Effector memory CD4-positive, alpha-beta T cell (primary cell): ENCODE measurements at regions not wholly inside any gene's neighbourhood (a gene's known extent, or its start where the extent isn't known, plus 50 kb on each side); places are given as distances from the start of the nearest gene placed in this dataset.

ENCODE experiments used
- DNase-seq, 3 donors: peaks; one replicate each; pipeline ENCODE4 v3.0.0-alpha.2; 2020
- H3K27ac ChIP-seq: 2 replicates; pipeline ENCODE4 v1.7.0; 2013; ENCODE audit warnings: mild to moderate bottlenecking, low read length, moderate library complexity; ENCODE audit not compliant: insufficient read depth, poor library complexity, severe bottlenecking
- H3K27me3 ChIP-seq: replicated peaks from 2 replicates; pipeline ENCODE4 v1.7.0; 2013; ENCODE audit warnings: mild to moderate bottlenecking, low read length; ENCODE audit not compliant: insufficient read depth, control insufficient read depth, poor library complexity, severe bottlenecking
- H3K36me3 ChIP-seq: 2 replicates; pipeline ENCODE4 v1.7.0; 2013; ENCODE audit warnings: mild to moderate bottlenecking, low read length, moderate library complexity; ENCODE audit not compliant: control insufficient read depth, insufficient read depth
- H3K4me1 ChIP-seq: 2 replicates; pipeline ENCODE4 v1.7.0; 2013; ENCODE audit warnings: low read length, mild to moderate bottlenecking; ENCODE audit not compliant: control insufficient read depth, insufficient read depth, poor library complexity, severe bottlenecking
- H3K4me3 ChIP-seq: 2 replicates; pipeline ENCODE4 v1.7.0; 2013; ENCODE audit warnings: low read length, low read depth, mild to moderate bottlenecking; ENCODE audit not compliant: insufficient read depth, poor library complexity, severe bottlenecking
- H3K9me3 ChIP-seq: 2 replicates; pipeline ENCODE4 v1.7.0; 2013; ENCODE audit warnings: mild to moderate bottlenecking, low read length, moderate library complexity; ENCODE audit not compliant: control insufficient read depth

DNA sequence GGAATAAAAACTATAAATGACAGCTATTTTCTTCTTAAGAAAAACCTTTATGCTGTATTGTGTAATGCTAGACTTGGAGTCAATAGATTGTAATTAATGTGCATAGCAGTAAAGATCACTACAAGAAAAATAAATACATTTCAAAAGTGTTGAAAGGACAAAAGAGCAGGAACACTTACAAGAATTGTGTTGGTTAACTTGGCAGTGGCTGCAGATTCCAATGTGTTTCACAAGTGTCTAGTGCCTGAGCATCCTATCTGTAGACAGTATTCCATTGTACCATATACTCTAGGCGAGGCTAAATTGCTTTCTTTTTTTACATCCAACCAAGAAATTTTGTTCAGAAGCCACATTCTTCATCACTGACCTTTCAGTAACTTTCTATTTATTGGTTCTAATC, 924.1 kb downstream of the EPHA7 start:
- Histone ChIP-seq H3K27ac (no peak overlapping the region), H3K9me3 (no peaks in the 10 kb centered on the region), H3K4me3 (no peak overlapping the region), H3K36me3 (no peaks in the 10 kb centered on the region), H3K4me1 (no peaks in the 10 kb centered on the region), H3K27me3 (no peaks in the 10 kb centered on the region)
- DNase-seq, result no peak

GRCh38 chr6:92485487-92485886, 933.9 kb downstream of the EPHA7 start:
- H3K27me3 ChIP-seq, result no peaks in the 10 kb centered on the region
- H3K36me3 ChIP-seq, result no peaks in the 10 kb centered on the region
- H3K4me1 ChIP-seq, result no peaks in the 10 kb centered on the region
- H3K9me3 ChIP-seq, result no peaks in the 10 kb centered on the region
- H3K4me3 ChIP-seq, result no peak overlapping the region
- no peak for DNase-seq
- H3K27ac ChIP-seq, result no peak overlapping the region

- Histone ChIP-seq H3K27me3 (no peaks in the 10 kb centered on the region), H3K27ac (no peak overlapping the region), H3K9me3 (no peaks in the 10 kb centered on the region), H3K4me1 (no peaks in the 10 kb centered on the region), H3K4me3 (no peak overlapping the region), H3K36me3 (no peaks in the 10 kb centered on the region)
- no peak for DNase-seq
These were observed 939.5 kb downstream of the EPHA7 start for GRCh38 chr6:92479831-92480230.

DNA sequence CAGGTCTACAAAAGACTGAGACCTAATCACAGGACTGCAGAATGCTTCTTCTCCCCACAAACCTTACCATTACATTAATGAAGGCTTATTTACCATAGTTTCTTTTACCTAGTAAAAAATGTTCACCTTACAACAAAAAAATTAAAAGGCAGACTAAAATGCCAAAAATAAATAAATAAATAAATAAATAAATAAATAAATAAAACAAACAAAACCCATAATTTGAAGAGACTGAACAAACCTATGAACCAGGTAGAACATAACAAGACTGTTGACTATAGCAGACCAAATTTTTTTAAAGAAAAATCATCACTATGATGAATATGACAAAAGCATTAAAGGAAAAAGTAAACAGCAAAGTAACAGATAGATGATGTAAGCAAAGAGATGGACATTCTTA, 946.3 kb downstream of the EPHA7 start:
- Histone ChIP-seq H3K36me3 (no peaks in the 10 kb centered on the region), H3K4me1 (no peaks in the 10 kb centered on the region), H3K4me3 (no peak overlapping the region), H3K27me3 (no peaks in the 10 kb centered on the region), H3K27ac (no peak overlapping the region), H3K9me3 (no peaks in the 10 kb centered on the region)
- DNase-seq, result no peak

- Histone ChIP-seq H3K4me1 (no peaks in the 10 kb centered on the region), H3K36me3 (no peaks in the 10 kb centered on the region), H3K27ac (no peak overlapping the region), H3K4me3 (no peak overlapping the region), H3K27me3 (no peaks in the 10 kb centered on the region), H3K9me3 (peaks cover 5% of the 10 kb centered on the region)
- DNase-seq, result no peak
These were observed 950.1 kb downstream of the EPHA7 start for GRCh38 chr6:92469186-92469828.

DNA sequence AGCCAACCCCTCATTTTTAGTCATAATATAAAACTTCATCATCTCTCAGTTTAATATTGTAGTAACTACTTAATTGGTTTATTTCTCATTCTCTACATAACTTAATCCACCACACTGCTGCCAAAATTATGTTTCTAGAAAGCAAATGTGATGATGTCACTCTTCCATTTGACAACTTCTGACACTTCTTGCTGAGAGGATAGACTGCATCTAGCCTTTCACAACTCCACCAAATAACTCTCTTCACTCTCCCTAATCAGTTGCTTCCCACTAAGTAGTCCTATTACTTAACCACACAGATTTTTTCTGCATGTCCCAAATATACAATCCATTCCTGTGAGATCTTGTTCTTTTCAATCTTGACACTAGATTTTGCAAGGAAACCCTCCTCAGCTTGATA, 951.3 kb downstream of the EPHA7 start:
- no peak overlapping the region for H3K27ac ChIP-seq
- H3K36me3 ChIP-seq, result no peaks in the 10 kb centered on the region
- H3K4me3 ChIP-seq, result no peak overlapping the region
- H3K27me3 ChIP-seq, result no peaks in the 10 kb centered on the region
- DNase-seq, result no peak
- H3K9me3 ChIP-seq, result peaks cover 5% of the 10 kb centered on the region
- H3K4me1 ChIP-seq, result no peaks in the 10 kb centered on the region

- no peak overlapping the region for H3K27ac ChIP-seq
- H3K36me3 ChIP-seq, result no peaks in the 10 kb centered on the region
- no peaks in the 10 kb centered on the region for H3K4me1 ChIP-seq
- H3K27me3 ChIP-seq, result no peaks in the 10 kb centered on the region
- no peak overlapping the region for H3K4me3 ChIP-seq
- no peak for DNase-seq
- H3K9me3 ChIP-seq, result peaks cover 2% of the 10 kb centered on the region
These were observed 959.2 kb downstream of the EPHA7 start for GRCh38 chr6:92460133-92460532.

DNA sequence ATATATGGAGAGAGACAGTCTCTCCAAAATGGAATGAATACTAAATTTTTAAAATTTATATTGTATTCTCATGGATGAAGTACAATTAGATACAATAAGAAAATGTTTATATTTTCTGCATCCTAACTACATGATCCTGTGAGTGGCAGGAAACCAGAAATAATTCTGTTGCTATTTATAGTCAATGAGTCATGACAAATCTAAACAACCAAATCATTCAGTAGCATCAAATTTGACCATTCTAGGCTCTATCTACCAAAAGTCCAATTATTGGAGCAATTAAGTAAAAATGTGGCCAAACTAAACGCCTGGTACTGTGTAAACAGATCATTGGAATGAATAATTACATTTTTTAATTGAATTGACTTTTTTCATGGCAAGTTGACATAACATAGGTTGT, 959.8 kb downstream of the EPHA7 start:
- DNase-seq, result no peak
- no peak overlapping the region for H3K27ac ChIP-seq

GRCh38 chr6:92446052-92446451, 973.3 kb downstream of the EPHA7 start:
- Histone ChIP-seq H3K4me1 (no peaks in the 10 kb centered on the region), H3K27ac (no peak overlapping the region), H3K4me3 (no peak overlapping the region), H3K27me3 (no peaks in the 10 kb centered on the region), H3K36me3 (no peaks in the 10 kb centered on the region), H3K9me3 (no peaks in the 10 kb centered on the region)
- DNase-seq, result no peak

More for the DNA sequence above, 959.8 kb downstream of the EPHA7 start:
- no peaks in the 10 kb centered on the region for H3K4me1 ChIP-seq
- no peaks in the 10 kb centered on the region for H3K36me3 ChIP-seq
- H3K27me3 ChIP-seq, result no peaks in the 10 kb centered on the region
- H3K4me3 ChIP-seq, result no peak overlapping the region
- no peaks in the 10 kb centered on the region for H3K9me3 ChIP-seq

GRCh38 chr6:92433911-92434310, 985.4 kb downstream of the EPHA7 start:
- Histone ChIP-seq H3K4me3 (no peak overlapping the region), H3K9me3 (no peaks in the 10 kb centered on the region), H3K36me3 (no peaks in the 10 kb centered on the region), H3K4me1 (no peaks in the 10 kb centered on the region), H3K27ac (no peak overlapping the region), H3K27me3 (no peaks in the 10 kb centered on the region)
- DNase-seq, result no peak
